Fibroblast of lung (primary cell): ENCODE measurements at regions not wholly inside any gene's neighbourhood (a gene's known extent, or its start where the extent isn't known, plus 50 kb on each side); places are given as distances from the start of the nearest gene placed in this dataset.

Experiments
- EZH2 ChIP-seq: IDR thresholded peaks from 2 replicates; pipeline ENCODE4 v1.5.1; 2012; ENCODE audit warnings: low read length, control low read depth, mild to moderate bottlenecking; ENCODE audit errors: missing control alignments
- TF ChIP-seq, protein P1 (sequence below), 2 donors: IDR thresholded peaks in 1 of 2; conservative IDR thresholded peaks in 1 of 2; 1 replicate in 1 of 2; 2 replicates in 1 of 2; pipeline ENCODE4 v1.5.1; 2011 to 2012; ENCODE audit warnings: low read length in 2 of 2, control low read depth in 1 of 2, inconsistent platforms in 1 of 2, low read depth in 1 of 2, mild to moderate bottlenecking in 1 of 2

DNA sequence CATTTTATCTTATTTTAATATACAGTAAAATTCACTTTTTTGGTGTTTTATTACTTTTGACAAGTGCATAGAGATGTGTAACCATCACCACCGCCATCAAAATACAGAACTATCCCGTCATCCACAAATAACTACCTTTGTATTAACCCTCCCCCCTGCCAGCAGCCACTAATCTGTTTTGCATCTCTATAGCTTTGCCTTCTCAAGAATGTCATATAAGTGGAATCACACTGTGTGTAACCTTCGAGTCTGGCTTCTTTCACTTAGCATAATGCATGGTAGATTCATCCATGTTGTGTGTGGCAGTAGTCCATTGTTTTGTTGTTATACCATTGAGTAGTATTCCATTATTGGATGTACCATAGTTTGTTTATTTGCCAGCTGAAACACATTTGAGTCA, 98.8 kb downstream of the BOD1 start:
- TF ChIP-seq, protein P1, sequence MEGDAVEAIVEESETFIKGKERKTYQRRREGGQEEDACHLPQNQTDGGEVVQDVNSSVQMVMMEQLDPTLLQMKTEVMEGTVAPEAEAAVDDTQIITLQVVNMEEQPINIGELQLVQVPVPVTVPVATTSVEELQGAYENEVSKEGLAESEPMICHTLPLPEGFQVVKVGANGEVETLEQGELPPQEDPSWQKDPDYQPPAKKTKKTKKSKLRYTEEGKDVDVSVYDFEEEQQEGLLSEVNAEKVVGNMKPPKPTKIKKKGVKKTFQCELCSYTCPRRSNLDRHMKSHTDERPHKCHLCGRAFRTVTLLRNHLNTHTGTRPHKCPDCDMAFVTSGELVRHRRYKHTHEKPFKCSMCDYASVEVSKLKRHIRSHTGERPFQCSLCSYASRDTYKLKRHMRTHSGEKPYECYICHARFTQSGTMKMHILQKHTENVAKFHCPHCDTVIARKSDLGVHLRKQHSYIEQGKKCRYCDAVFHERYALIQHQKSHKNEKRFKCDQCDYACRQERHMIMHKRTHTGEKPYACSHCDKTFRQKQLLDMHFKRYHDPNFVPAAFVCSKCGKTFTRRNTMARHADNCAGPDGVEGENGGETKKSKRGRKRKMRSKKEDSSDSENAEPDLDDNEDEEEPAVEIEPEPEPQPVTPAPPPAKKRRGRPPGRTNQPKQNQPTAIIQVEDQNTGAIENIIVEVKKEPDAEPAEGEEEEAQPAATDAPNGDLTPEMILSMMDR (conservative IDR thresholded peaks at IDR 0.05 in 1 of 2, IDR thresholded peaks at IDR 0.05 in 1 of 2; ENCODE audit: low read depth in 1 of 2, low read length in 2 of 2): no peak
- no peak for TF ChIP-seq EZH2
